ENCODE measurements at regions not wholly inside any gene's neighbourhood (a gene's known extent, or its start where the extent isn't known, plus 50 kb on each side); places are given as distances from the start of the nearest gene placed in this dataset.

- no peak for TF ChIP-seq E2F5 (CRISPR knock-in tag; IDR thresholded peaks at IDR 0.05)
- no peak for TF ChIP-seq ZNF532 (CRISPR knock-in tag; IDR thresholded peaks at IDR 0.05; ENCODE audit: borderline replicate concordance)
- no peak for TF ChIP-seq FOXP1 (CRISPR knock-in tag; IDR thresholded peaks at IDR 0.05; ENCODE audit: borderline replicate concordance)
- no peak for TF ChIP-seq TCF7 (CRISPR knock-in tag; IDR thresholded peaks at IDR 0.05; ENCODE audit: low read depth)
- TF ChIP-seq ZNF281 (CRISPR knock-in tag; IDR thresholded peaks at IDR 0.05) = no peak
These were observed 69.3 kb downstream of the KCNE4 start (continued) for GRCh38 chr2:223121283-223121682.

- ChIA-PET CTCF (interaction anchor here (0.6 to 1.5 kb wide), 3 partner anchors 9 to 151 kb away, joined by 3 to 4 read pairs (median 3); no protein-coding TSS in a partner anchor), POLR2A (no interaction called here)
- peaks cover 5% of the 10 kb centered on the region; the same call in 1 of the 2 replicates for H3K27me3 Mint-ChIP-seq (ENCODE audit: low read depth)
- no peak for DNase-seq (ENCODE audit: low spot score)
- ATAC-seq = peak; percentile 17; the same call in 1 of the 2 replicates
- peaks cover 41% of the 10 kb centered on the region for H3K4me1 Mint-ChIP-seq
- peaks cover 4% of the 10 kb centered on the region; the same call in 1 of the 2 replicates for H3K9me3 Mint-ChIP-seq
- no peak for TF ChIP-seq HMGXB4 (CRISPR knock-in tag; IDR thresholded peaks at IDR 0.05)
- TF ChIP-seq NFE2L1 (CRISPR knock-in tag; IDR thresholded peaks at IDR 0.05) = no peak
- TF ChIP-seq ZNF423 (CRISPR knock-in tag; IDR thresholded peaks at IDR 0.05) = no peak
- no peak for TF ChIP-seq PREB (CRISPR knock-in tag; IDR thresholded peaks at IDR 0.05; ENCODE audit: borderline replicate concordance)
- no peak for TF ChIP-seq TCF7 (CRISPR knock-in tag; IDR thresholded peaks at IDR 0.05; ENCODE audit: low read depth)
- TF ChIP-seq PRRX2 (CRISPR knock-in tag; IDR thresholded peaks at IDR 0.05) = no peak
- TF ChIP-seq ZMAT4 (CRISPR knock-in tag; IDR thresholded peaks at IDR 0.05) = no peak
- TF ChIP-seq ZNF416 (CRISPR knock-in tag; IDR thresholded peaks at IDR 0.05) = no peak
- no peak for TF ChIP-seq NFYB (CRISPR knock-in tag; conservative IDR thresholded peaks at IDR 0.05; ENCODE audit: low read depth)
- TF ChIP-seq ZNF425 (CRISPR knock-in tag; conservative IDR thresholded peaks at IDR 0.05) = no peak
- TF ChIP-seq FOXK1 (CRISPR knock-in tag; IDR thresholded peaks at IDR 0.05) = no peak
- no peak for TF ChIP-seq STAT6 (CRISPR knock-in tag; conservative IDR thresholded peaks at IDR 0.05; ENCODE audit: low read depth)
- no peak for TF ChIP-seq ZNF219 (CRISPR knock-in tag; IDR thresholded peaks at IDR 0.05; ENCODE audit: borderline replicate concordance)
- TF ChIP-seq RELA (CRISPR knock-in tag; IDR thresholded peaks at IDR 0.05; ENCODE audit: borderline replicate concordance) = no peak
- H3K27ac Mint-ChIP-seq = no peak overlapping the region
- H3K36me3 Mint-ChIP-seq = no peaks in the 10 kb centered on the region
- H3K4me3 Mint-ChIP-seq = no peak overlapping the region
These were observed 70.8 kb downstream of the KCNE4 start for GRCh38 chr2:223122781-223123180.
